Activated CD4-positive, CD25-positive, alpha-beta regulatory T cell (primary cell): ENCODE measurements at regions not wholly inside any gene's neighbourhood (a gene's known extent, or its start where the extent isn't known, plus 50 kb on each side); places are given as distances from the start of the nearest gene placed in this dataset.

Experiments used
- DNase-seq, 4 experiments: peaks; one replicate each; lab custom pipeline; 2025; lab: John Stamatoyannopoulos, UW

- DNase-seq = no peak
Observed at GRCh38 chr1:201656311-201657032, 117.5 kb downstream of the NAV1 start.

GRCh38 chr1:201659572-201659971 is 120.6 kb downstream of the NAV1 start:
- no peak for DNase-seq

- no peak for DNase-seq
Observed at GRCh38 chr1:201660931-201661822, 122.2 kb downstream of the NAV1 start.

- DNase-seq = no peak
Observed at GRCh38 chr1:201661823-201662359, 123.0 kb downstream of the NAV1 start.

GRCh38 chr1:201662646-201663045 is 123.7 kb downstream of the NAV1 start:
- DNase-seq = no peak

GRCh38 chr1:201663491-201664113 is 124.7 kb downstream of the NAV1 start:
- no peak for DNase-seq

GRCh38 chr1:201665036-201665435 is 126.1 kb downstream of the NAV1 start:
- no peak for DNase-seq

- DNase-seq = no peak
Observed at GRCh38 chr1:201666102-201666501, 127.2 kb downstream of the NAV1 start.

- no peak for DNase-seq
Observed at GRCh38 chr1:201666645-201667044, 127.7 kb downstream of the NAV1 start.

GRCh38 chr1:201667479-201667878 is 128.6 kb downstream of the NAV1 start:
- DNase-seq = no peak

- DNase-seq = no peak
Observed at GRCh38 chr1:201670517-201670916, 131.6 kb downstream of the NAV1 start.

- DNase-seq = no peak
Observed at GRCh38 chr1:201672685-201673084, 133.8 kb downstream of the NAV1 start.

GRCh38 chr1:201673093-201673492 is 134.2 kb downstream of the NAV1 start:
- no peak for DNase-seq

GRCh38 chr1:201673915-201674314 is 135.0 kb downstream of the NAV1 start:
- no peak for DNase-seq

GRCh38 chr1:201675143-201675542 is 136.2 kb downstream of the NAV1 start:
- no peak for DNase-seq

GRCh38 chr1:201676197-201676596 is 137.3 kb downstream of the NAV1 start:
- DNase-seq = no peak

- no peak for DNase-seq
Observed at GRCh38 chr1:201676641-201677040, 137.7 kb downstream of the NAV1 start.

- DNase-seq = no peak
Observed at GRCh38 chr1:201678264-201679101, 139.6 kb downstream of the NAV1 start.

GRCh38 chr1:201681375-201681774 is 142.4 kb downstream of the NAV1 start:
- DNase-seq = no peak

- DNase-seq = no peak
Observed at GRCh38 chr1:201682964-201683363, 144.0 kb downstream of the NAV1 start.

GRCh38 chr1:201683397-201683796 is 144.5 kb downstream of the NAV1 start:
- DNase-seq = no peak

GRCh38 chr1:201685485-201685884 is 143.5 kb upstream of the IPO9 start:
- no peak for DNase-seq
